ENCODE measurements at regions not wholly inside any gene's neighbourhood (a gene's known extent, or its start where the extent isn't known, plus 50 kb on each side); places are given as distances from the start of the nearest gene placed in this dataset.

DNA sequence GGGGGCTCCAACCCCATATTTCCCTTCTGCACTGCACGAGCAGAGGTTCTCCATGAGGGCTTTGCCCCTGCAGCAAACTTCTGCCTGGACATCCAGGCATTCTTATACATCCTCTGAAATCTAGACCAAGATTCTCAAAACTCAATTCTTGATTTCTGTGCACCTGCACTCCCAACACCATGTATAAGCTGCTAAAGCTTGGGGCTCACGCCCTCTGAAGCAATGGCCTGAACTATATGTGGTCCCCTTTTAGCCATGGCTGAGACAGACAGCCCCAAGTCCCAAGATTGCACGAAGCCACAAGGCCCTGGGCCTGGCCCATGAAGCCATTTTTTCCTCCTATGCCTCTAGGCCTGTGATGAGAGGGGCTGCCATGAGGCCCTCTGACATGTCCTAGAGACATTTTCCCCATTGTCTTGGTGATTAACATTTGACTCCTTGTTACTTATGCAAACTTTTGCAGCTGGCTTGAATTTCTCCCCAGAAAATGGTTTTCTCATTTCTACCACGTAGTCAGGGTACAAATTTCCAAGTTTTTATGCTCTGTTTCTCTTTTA, 468.0 kb upstream of the SLIT2 start:
- CTCF ChIA-PET: interaction anchor here (1.7 kb wide), 1 partner anchor 37 kb away, joined by 3 read pairs; no protein-coding TSS in a partner anchor
- TF ChIP-seq, protein P1, sequence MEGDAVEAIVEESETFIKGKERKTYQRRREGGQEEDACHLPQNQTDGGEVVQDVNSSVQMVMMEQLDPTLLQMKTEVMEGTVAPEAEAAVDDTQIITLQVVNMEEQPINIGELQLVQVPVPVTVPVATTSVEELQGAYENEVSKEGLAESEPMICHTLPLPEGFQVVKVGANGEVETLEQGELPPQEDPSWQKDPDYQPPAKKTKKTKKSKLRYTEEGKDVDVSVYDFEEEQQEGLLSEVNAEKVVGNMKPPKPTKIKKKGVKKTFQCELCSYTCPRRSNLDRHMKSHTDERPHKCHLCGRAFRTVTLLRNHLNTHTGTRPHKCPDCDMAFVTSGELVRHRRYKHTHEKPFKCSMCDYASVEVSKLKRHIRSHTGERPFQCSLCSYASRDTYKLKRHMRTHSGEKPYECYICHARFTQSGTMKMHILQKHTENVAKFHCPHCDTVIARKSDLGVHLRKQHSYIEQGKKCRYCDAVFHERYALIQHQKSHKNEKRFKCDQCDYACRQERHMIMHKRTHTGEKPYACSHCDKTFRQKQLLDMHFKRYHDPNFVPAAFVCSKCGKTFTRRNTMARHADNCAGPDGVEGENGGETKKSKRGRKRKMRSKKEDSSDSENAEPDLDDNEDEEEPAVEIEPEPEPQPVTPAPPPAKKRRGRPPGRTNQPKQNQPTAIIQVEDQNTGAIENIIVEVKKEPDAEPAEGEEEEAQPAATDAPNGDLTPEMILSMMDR (IDR thresholded peaks at IDR 0.05; ENCODE audit: control extremely low read depth, extremely low read depth, low read depth, missing control alignments): no peak
- POLR2A ChIA-PET: no interaction called here
- DNase-seq (ENCODE audit: extremely low spot score): no peak

DNA sequence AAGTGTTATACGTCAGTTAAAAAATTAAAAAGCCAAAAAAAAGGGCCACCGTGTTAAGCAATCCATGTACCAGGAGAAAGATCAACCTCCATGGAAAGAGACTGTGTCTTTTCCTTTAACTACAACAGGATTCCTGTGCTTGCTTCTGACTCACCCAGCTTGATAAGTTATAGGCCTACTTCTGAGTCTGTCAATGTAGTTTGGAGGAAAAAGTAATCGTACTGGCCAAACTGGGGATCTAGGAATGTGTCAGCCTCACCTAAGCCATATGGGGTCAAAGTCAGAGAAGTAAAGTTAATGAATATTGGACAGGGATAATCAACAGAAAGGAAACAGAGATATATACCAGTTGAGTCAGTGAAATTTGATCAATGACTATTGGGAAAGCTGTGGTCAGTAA, 470.8 kb upstream of the SLIT2 start:
- ChIA-PET POLR2A (no interaction called here), CTCF (no interaction called here)
- DNase-seq (ENCODE audit: extremely low spot score): no peak
- TF ChIP-seq, protein P1 (IDR thresholded peaks at IDR 0.05; ENCODE audit: control extremely low read depth, extremely low read depth, low read depth, missing control alignments): no peak

GRCh38 chr4:19776929-19777328, 474.8 kb upstream of the SLIT2 start:
- POLR2A ChIA-PET: no interaction called here
- CTCF ChIA-PET: no interaction called here
- TF ChIP-seq, protein P1 (IDR thresholded peaks at IDR 0.05; ENCODE audit: control extremely low read depth, extremely low read depth, low read depth, missing control alignments): no peak
- no peak for DNase-seq (ENCODE audit: extremely low spot score)

DNA sequence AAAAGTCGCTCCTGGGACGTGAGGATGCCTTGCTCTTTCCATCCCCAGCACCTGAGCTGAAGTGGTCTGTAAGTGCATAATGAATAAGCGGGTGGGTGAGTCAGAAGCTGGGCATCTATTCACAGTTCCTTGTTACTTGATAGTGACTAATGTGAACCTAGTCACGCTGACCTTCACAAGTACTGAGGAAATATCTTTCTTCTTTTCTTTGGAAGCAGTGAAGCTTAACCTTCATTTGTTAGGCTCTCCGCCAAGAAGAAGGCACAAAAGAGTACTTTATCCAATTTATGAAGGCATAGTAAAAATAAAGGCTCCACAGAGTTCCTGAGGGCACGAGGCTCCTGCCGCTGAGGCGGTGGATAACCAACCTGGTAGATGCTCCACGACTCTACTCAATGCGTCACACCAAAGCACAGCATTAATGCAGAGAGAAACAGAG, 475.7 kb upstream of the SLIT2 start:
- CTCF ChIA-PET: no interaction called here
- POLR2A ChIA-PET: no interaction called here
- TF ChIP-seq, protein P1 (IDR thresholded peaks at IDR 0.05; ENCODE audit: control extremely low read depth, extremely low read depth, low read depth, missing control alignments): no peak
- DNase-seq (ENCODE audit: extremely low spot score): no peak

- POLR2A ChIA-PET: no interaction called here
- CTCF ChIA-PET: no interaction called here
- TF ChIP-seq, protein P1 (IDR thresholded peaks at IDR 0.05; ENCODE audit: control extremely low read depth, extremely low read depth, low read depth, missing control alignments): no peak
- DNase-seq (ENCODE audit: extremely low spot score): no peak
These were observed 476.9 kb upstream of the SLIT2 start for GRCh38 chr4:19774690-19775256.

GRCh38 chr4:19772581-19772980, 479.1 kb upstream of the SLIT2 start:
- CTCF ChIA-PET: no interaction called here
- TF ChIP-seq, protein P1 (IDR thresholded peaks at IDR 0.05; ENCODE audit: control extremely low read depth, extremely low read depth, low read depth, missing control alignments): no peak
- no peak for DNase-seq (ENCODE audit: extremely low spot score)
- POLR2A ChIA-PET: interaction anchor here (0.6 kb wide), 1 partner anchor 1540 kb away, joined by 4 read pairs; no protein-coding TSS in a partner anchor

Measured in GM10248 (cell line).